Omental fat pad (tissue), 3 donors: ENCODE measurements at regions not wholly inside any gene's neighbourhood (a gene's known extent, or its start where the extent isn't known, plus 50 kb on each side); places are given as distances from the start of the nearest gene placed in this dataset.

Experiments
- ATAC-seq: fragments of 150-250 bp; one replicate; pipeline ENCODE4 v1.9.1; 2016; ENCODE audit warnings: mild to moderate bottlenecking, moderate library complexity; ENCODE audit not compliant: low FRiP score
- DNase-seq: peaks from one replicate; pipeline ENCODE4 v3.0.0-alpha.2; 2019; ENCODE audit warnings: low spot score
- TF ChIP-seq, protein P1 (sequence below), 3 donors: fragments of 450-650 bp; IDR thresholded peaks; one replicate each; pipeline ENCODE4 v1.5.1; 2016 to 2017; ENCODE audit warnings: antibody characterized with exemption in 3 of 3, mild to moderate bottlenecking in 3 of 3, moderate library complexity in 2 of 3

DNA sequence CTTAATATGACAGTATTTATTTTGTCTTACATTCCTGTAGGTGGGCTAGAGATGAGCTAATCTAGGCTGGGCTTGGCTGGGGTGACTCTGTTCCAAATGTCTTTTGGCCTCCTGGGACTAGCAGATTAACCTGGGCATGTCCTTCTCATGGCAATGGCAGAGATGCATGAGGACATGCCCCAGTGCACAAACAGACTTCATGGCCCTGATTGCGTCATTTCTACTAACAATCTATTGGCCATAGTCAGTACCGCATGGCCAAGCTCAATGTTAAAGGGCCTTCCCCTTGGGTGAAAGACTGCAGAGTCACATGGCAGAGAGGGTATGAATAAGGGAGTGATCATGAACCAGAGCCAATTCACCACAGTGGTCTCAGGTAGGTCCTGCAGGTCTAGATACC lies 313.4 kb downstream of the MSX2 start:
- TF ChIP-seq, protein P1, sequence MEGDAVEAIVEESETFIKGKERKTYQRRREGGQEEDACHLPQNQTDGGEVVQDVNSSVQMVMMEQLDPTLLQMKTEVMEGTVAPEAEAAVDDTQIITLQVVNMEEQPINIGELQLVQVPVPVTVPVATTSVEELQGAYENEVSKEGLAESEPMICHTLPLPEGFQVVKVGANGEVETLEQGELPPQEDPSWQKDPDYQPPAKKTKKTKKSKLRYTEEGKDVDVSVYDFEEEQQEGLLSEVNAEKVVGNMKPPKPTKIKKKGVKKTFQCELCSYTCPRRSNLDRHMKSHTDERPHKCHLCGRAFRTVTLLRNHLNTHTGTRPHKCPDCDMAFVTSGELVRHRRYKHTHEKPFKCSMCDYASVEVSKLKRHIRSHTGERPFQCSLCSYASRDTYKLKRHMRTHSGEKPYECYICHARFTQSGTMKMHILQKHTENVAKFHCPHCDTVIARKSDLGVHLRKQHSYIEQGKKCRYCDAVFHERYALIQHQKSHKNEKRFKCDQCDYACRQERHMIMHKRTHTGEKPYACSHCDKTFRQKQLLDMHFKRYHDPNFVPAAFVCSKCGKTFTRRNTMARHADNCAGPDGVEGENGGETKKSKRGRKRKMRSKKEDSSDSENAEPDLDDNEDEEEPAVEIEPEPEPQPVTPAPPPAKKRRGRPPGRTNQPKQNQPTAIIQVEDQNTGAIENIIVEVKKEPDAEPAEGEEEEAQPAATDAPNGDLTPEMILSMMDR (IDR thresholded peaks at IDR 0.05): no peak
- no peak for DNase-seq
- ATAC-seq: no peak

DNA sequence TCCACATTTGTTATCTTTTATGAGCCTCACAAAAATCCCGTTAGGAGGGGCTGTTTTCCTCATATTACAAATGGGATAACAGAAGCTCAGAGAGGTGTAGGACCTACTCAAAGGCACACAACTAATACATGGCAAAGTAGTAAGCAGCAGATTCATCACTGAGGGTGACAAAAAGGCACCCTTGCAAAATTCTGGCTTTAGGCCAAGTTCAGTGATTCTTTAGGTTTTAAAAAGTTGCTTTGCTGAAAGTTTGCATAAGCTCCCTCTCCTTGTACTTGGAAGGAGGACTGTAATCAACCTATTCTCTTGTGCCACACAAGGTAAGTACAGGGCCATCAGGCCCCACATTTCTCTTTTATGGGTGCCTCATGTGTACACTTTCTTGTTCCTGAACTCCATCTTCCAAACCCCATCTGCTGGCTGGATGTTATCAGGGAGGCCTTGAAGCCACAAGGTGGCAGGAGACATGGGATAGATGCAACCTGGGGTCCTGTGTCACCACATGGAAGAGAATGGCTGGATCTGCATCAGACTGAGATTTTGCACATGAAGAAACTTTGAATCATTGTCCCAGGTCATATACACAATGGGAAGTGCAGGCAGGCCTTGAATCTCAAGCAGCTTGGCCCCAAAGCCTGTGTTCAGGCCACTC lies 311.6 kb downstream of the MSX2 start:
- DNase-seq (no peak), ATAC-seq (no peak)
- TF ChIP-seq, protein P1 (IDR thresholded peaks at IDR 0.05): no peak

DNA sequence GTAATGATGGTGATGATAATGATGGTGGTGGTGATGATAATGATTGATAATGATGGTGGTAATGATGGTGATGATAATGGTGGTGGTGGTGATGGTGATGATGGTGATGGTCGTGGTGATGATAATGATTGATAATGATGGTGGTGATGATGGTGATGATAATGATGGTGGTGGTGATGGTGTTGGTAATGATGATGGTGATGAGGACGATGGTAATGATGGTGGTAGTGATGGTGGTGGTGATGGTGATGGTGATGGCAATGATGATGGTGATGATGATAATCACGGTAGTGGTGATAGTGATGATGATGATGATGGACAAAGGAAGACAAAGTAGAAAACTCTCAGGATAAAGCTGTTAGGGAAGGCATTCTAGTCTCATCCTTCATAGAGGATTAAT lies 310.5 kb downstream of the MSX2 start:
- DNase-seq: no peak
- TF ChIP-seq, protein P1 (IDR thresholded peaks at IDR 0.05): no peak
- no peak for ATAC-seq

DNA sequence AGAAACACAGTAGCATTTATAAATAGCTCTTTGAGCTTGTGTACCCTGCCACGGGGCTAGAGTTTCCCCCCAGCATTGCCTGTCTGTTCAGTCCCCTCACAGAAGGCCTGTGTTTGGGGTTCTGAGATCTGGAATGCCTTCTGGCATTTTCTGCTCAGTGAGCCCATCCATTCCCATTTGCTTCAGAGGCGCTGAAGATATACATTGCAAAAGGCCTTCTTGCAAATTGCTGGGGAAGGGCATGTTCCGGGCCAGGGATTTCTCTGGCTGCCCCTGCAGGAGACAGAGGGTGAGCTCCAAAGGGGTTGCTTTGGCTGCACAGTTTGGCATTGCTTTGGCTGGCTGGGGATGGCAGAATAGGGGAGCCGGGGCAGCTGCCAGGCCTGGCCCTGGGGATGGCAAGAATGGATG lies 308.4 kb downstream of the MSX2 start:
- no peak for DNase-seq
- no peak for ATAC-seq
- TF ChIP-seq, protein P1 (IDR thresholded peaks at IDR 0.05): no peak

DNA sequence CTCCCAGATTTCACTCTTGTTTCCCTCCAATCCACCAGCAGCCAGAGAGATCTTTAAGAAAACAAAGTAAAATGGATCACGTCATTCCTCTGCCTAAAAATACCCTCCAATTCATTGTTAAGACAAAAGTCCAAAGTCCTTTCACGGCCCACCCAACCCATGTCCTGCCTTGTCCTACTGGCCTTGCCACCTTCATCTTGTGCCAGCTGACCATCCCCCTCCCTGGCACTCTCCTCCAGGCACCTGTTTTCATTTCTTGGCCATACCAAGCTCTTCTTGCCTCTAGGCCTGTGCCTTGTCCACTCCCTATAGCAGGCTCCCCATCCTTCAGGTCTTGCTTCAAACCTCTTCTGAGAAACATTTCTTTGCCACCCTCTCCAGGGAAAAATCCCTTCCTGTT lies 307.6 kb downstream of the MSX2 start:
- ATAC-seq (no peak), DNase-seq (no peak)
- TF ChIP-seq, protein P1 (IDR thresholded peaks at IDR 0.05): no peak

DNA sequence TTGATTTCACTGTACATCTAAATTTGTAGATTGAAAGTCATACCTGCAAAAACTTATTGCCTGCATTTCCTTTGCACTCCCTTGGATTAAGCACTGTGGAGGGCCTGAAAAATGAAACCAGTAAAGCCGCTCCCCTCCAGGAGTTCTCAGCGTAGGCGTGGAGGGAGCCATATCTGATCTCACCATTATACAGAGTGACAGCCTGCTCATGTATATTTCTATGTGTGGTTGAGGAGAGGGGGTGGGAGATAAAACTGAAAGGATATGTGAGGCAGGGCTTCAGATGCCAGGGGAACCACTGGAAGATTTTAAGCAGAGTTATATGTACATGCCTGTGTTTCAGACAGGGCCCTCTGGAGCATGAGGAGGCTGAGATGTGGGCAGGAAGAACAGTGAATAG lies 303.0 kb downstream of the MSX2 start:
- TF ChIP-seq, protein P1 (IDR thresholded peaks at IDR 0.05): no peak
- ATAC-seq (no peak), DNase-seq (no peak)

DNA sequence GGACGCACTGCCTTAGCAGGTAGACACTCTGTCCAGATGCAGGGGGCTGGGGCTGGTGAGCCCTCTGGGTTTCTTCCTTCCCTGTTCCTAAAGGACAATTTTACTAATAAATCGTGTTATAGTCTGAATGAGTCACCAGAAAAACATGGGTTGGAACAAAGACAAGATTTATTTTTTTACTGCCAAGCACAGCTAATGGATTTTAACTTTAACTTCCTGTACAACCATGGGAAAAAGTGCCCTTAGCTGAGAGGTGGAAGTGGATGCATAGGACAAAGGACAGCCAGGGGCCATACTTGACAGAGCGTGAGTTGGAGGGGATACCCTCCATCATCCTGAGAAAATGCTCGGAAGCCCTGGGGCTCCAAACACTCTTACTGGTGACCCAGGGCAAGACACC lies 300.7 kb downstream of the MSX2 start:
- DNase-seq: no peak
- ATAC-seq: no peak
- TF ChIP-seq, protein P1 (IDR thresholded peaks at IDR 0.05): no peak
